Suprapubic skin (tissue), 4 donors: ENCODE measurements at regions not wholly inside any gene's neighbourhood (a gene's known extent, or its start where the extent isn't known, plus 50 kb on each side); places are given as distances from the start of the nearest gene placed in this dataset.

Experiments used
- DNase-seq, 2 donors: peaks; one replicate each; pipeline ENCODE4 v3.0.0-alpha.2; 2019; ENCODE audit warnings: low spot score in 2 of 2
- H3K27ac ChIP-seq: fragments of 200-600 bp; sonication (generic); one replicate; pipeline ENCODE4 v1.5.1; 2019
- H3K27me3 ChIP-seq: fragments of 200-600 bp; sonication (generic); one replicate; pipeline ENCODE4 v1.5.1; 2019
- H3K36me3 ChIP-seq: fragments of 200-600 bp; sonication (generic); one replicate; pipeline ENCODE4 v1.5.1; 2019
- H3K4me1 ChIP-seq: fragments of 200-600 bp; sonication (generic); one replicate; pipeline ENCODE4 v1.5.1; 2019
- H3K4me3 ChIP-seq: fragments of 200-600 bp; sonication (generic); one replicate; pipeline ENCODE4 v1.5.1; 2019; ENCODE audit warnings: mild to moderate bottlenecking
- H3K9me3 ChIP-seq: fragments of 200-600 bp; sonication (generic); one replicate; pipeline ENCODE4 v1.5.1; 2019
- CTCF ChIP-seq, 2 donors: fragments of 200-600 bp in 1 of 2; fragments of 450-650 bp in 1 of 2; sonication (generic) in 1 of 2; IDR thresholded peaks; one replicate each; pipeline ENCODE4 v1.5.1; 2016 to 2019; ENCODE audit warnings: antibody characterized with exemption in 2 of 2, mild to moderate bottlenecking in 1 of 2, moderate library complexity in 1 of 2
- EP300 ChIP-seq: sonication (generic); formaldehyde crosslinking; IDR thresholded peaks from one replicate; pipeline ENCODE4 v1.6.1; 2017; ENCODE audit warnings: antibody characterized with exemption
- POLR2A ChIP-seq, 2 donors: fragments of 450-650 bp; IDR thresholded peaks; one replicate each; pipeline ENCODE4 v1.6.1; 2017; ENCODE audit warnings: antibody characterized with exemption in 2 of 2, mild to moderate bottlenecking in 2 of 2, moderate library complexity in 2 of 2
- POLR2AphosphoS5 ChIP-seq, 3 donors: sonication (generic); formaldehyde crosslinking; IDR thresholded peaks; one replicate each; pipeline ENCODE4 v1.6.1; 2017; ENCODE audit warnings: antibody characterized with exemption in 3 of 3
- WGBS: methylation state at CpG from one replicate; pipeline ENCODE4 v1.1.5; 2018; 5-methylcytosine and 5-hydroxymethylcytosine counted together

- Histone ChIP-seq H3K9me3 (no peaks in the 10 kb centered on the region), H3K27me3 (no peaks in the 10 kb centered on the region), H3K4me1 (peaks cover 43% of the 10 kb centered on the region), H3K36me3 (no peaks in the 10 kb centered on the region), H3K27ac (peak overlapping the region; percentile 82), H3K4me3 (peak overlapping the region; percentile 52)
- peak; percentile 64 to 79 for DNase-seq
- TF ChIP-seq CTCF (IDR thresholded peaks at IDR 0.05) (no peak), POLR2A (IDR thresholded peaks at IDR 0.05) (no peak), POLR2AphosphoS5 (IDR thresholded peaks at IDR 0.05) (no peak), EP300 (no peak)
- 79% methylated on average over 17 of the region's 21 CpGs for WGBS
Measured at GRCh38 chr2:43100362-43100882, 126.0 kb downstream of the ZFP36L2 start.

- Histone ChIP-seq H3K4me3 (no peak overlapping the region), H3K4me1 (peaks cover 40% of the 10 kb centered on the region), H3K36me3 (no peaks in the 10 kb centered on the region), H3K27ac (no peak overlapping the region), H3K9me3 (no peaks in the 10 kb centered on the region), H3K27me3 (no peaks in the 10 kb centered on the region)
- 97% methylated on average over 4 of the region's 4 CpGs for WGBS
- no peak for DNase-seq
- TF ChIP-seq EP300 (no peak), POLR2A (IDR thresholded peaks at IDR 0.05) (no peak), POLR2AphosphoS5 (IDR thresholded peaks at IDR 0.05) (no peak), CTCF (IDR thresholded peaks at IDR 0.05) (no peak)
Measured at GRCh38 chr2:43099797-43100196, 126.6 kb downstream of the ZFP36L2 start.

GRCh38 chr2:43098539-43098938 lies 127.9 kb downstream of the ZFP36L2 start:
- no peak overlapping the region for H3K27ac ChIP-seq
- TF ChIP-seq POLR2AphosphoS5 (IDR thresholded peaks at IDR 0.05) (no peak), EP300 (no peak), CTCF (IDR thresholded peaks at IDR 0.05) (no peak), POLR2A (IDR thresholded peaks at IDR 0.05) (no peak)
- 86% methylated on average over 4 of the region's 4 CpGs for WGBS
- H3K27me3 ChIP-seq = no peaks in the 10 kb centered on the region
- no peak overlapping the region for H3K4me3 ChIP-seq
- no peaks in the 10 kb centered on the region for H3K9me3 ChIP-seq
- peaks cover 36% of the 10 kb centered on the region for H3K4me1 ChIP-seq
- peak in 1 of 2 donors; percentile 33 for DNase-seq
- H3K36me3 ChIP-seq = no peaks in the 10 kb centered on the region

GRCh38 chr2:43097644-43098408 lies 128.6 kb downstream of the ZFP36L2 start:
- TF ChIP-seq CTCF (IDR thresholded peaks at IDR 0.05) (no peak), POLR2AphosphoS5 (IDR thresholded peaks at IDR 0.05) (no peak), EP300 (no peak), POLR2A (IDR thresholded peaks at IDR 0.05) (no peak)
- H3K4me3 ChIP-seq = no peak overlapping the region
- no peaks in the 10 kb centered on the region for H3K9me3 ChIP-seq
- WGBS = 57% methylated on average over 7 of the region's 7 CpGs
- H3K27me3 ChIP-seq = no peaks in the 10 kb centered on the region
- H3K36me3 ChIP-seq = no peaks in the 10 kb centered on the region
- peaks cover 29% of the 10 kb centered on the region for H3K4me1 ChIP-seq
- peak in 1 of 2 donors; percentile 17 for DNase-seq
- no peak overlapping the region for H3K27ac ChIP-seq

- Histone ChIP-seq H3K4me1 (peaks cover 8% of the 10 kb centered on the region), H3K36me3 (no peaks in the 10 kb centered on the region), H3K9me3 (peaks cover 2% of the 10 kb centered on the region), H3K4me3 (no peak overlapping the region), H3K27me3 (no peaks in the 10 kb centered on the region), H3K27ac (no peak overlapping the region)
- no peak for DNase-seq
- TF ChIP-seq EP300 (no peak), POLR2AphosphoS5 (IDR thresholded peaks at IDR 0.05) (no peak), CTCF (IDR thresholded peaks at IDR 0.05) (no peak), POLR2A (IDR thresholded peaks at IDR 0.05) (no peak)
- 96% methylated on average over 4 of the region's 4 CpGs for WGBS
Measured at GRCh38 chr2:43095533-43096295, 130.7 kb downstream of the ZFP36L2 start.
